CD4-positive, alpha-beta T cell treated with Interleukin-2 at 100 ng/mL for 4 hours (primary cell): ENCODE measurements at regions not wholly inside any gene's neighbourhood (a gene's known extent, or its start where the extent isn't known, plus 50 kb on each side); places are given as distances from the start of the nearest gene placed in this dataset.

Experiments used
- DNase-seq: peaks from one replicate; pipeline ENCODE4 v3.0.0-alpha.2; 2020; ENCODE audit warnings: low spot score

DNA sequence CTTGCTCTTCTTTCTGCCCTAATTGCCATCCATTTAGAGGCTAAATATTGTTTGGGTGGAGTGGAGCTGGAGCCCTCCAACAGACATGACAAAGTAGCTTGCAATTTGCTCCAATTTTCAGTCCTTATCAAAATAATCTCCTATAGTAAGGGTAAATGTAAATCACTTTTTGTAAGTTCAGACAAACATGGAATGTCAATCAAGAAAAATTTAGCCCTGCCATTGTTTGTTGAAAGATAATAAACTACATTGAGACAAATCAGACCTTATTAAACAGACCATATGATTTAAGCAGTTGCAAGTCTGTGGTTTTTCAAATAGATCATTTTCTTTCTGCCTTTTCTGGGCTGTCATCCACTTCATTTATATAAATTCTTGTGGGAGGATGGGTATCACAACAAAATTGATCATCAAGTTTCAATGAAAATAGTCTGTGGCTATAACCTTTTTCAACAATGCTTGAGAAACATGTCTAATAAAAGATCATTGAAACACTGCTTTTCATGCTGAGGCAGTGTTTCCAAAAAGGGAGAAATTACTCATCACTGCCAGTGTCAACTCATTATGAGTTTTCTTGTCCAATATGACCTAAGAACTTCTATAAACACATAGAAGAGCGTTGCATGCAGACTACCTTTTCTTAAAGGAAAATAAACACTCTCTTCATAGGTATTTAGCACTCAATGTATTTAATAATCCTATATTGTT is 1152.0 kb upstream of the B3GALT2 start:
- DNase-seq = no peak

DNA sequence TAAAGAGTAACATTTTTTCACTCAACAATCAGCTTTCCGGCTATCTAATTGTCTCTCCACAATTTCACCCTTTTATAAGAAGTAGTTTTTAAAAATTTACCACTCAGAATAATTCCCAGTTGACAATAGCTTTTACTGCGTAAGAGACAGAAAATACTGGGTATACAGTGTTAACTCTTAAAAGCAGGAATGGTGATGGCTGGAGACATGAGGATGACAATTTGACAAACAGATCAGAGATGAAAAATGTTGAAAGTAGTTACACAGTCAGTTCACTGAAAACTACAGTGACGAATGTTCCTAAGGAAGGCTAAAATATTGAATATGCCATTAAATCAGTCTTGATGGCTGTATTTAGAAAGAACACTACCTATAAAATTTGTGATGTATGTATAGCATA is 1146.8 kb upstream of the B3GALT2 start:
- no peak for DNase-seq

DNA sequence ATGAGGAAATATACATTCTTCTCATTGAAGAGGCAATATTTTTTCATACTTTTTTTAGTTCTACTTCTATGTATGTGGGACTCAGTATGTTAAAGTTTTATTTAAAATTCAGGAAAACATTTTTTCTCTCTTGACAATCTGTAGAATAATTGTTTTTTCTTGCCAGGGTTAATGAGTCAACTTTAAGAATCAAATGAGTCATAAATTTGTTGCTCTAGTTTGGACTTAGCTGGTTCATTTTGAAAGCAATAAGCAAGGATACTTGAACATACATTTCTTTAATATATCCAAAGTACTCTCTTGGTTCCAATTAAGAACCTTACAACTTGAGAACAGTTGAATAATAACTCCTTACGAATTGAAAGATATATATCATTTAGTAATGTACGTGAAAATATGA is 1145.3 kb upstream of the B3GALT2 start:
- no peak for DNase-seq

DNA sequence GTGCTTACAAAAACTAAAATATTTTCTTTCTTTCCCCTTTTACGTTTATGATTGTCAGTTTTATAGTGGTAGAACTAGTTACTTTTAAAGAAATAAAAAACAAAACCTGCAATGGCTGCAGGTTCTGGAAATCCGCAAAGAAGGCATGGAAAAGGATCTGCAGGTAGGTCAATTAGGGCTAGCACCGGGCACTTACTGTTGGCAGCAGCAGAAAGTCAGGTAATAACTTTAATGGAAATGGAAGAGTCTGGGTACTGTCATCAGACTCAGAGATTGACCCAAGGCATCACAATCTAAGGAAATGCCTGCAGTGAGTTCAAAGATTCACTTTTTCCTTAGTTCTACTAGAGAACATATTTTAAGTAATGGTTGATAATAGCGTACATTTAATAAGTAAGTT is 1136.3 kb upstream of the B3GALT2 start:
- no peak for DNase-seq

DNA sequence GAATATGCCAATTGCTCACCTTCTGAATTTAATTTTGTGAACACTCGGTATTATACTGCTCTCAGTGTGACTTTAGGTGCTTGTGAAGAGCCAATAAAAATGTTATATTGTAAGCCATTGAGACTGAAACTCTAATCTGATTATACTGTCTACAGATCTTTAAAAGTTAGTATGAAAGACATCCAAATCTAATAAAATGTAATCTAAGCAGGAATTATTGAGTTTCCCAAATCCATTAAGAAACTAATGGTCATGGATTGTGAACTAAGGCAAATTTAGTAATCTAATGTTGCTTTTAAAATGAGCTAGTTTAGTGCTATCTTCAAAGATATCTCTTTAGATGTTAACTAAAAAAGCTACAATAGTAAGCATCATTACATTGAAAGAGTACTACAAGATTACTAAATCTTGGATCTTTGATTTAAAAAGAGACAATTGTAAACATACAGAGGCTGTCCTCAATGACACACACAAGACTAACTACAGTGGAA is 1132.4 kb upstream of the B3GALT2 start:
- no peak for DNase-seq

DNA sequence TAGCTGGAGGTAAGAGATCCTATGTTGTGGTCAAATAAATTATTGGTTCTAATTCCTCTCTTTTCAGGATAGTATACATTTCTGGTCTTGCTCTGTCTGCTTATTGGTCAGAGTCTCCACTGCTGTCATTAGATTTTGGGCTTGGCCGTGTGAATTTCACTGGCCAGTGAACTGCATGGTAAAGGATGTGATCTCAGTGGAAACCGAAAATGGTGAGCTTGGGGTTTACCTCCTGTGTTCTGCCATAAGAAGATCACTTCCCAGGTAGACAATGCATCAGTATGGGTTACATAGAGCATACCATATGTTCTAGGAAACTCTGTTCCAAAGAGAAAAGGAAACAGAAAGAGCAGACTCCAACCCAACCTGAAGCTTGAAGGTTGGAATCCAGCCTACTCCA is 1123.3 kb upstream of the B3GALT2 start:
- no peak for DNase-seq

DNA sequence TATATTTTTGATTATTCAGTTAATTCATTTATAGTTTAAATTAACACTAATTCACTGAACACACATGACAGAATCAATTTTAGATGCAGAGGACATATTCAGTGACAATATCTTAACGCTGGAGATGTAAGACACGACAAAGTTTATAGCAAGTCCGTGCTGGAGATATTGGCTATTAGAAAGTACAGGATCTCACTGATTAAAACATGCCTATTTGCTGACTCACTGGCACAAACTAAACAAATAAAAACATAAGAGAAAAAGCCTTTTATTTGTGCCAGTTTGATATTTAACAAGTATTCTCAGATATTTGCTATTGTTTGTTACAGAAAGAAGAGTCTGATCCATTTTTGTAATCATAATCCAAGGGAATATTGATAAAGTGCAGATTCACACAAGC is 1122.9 kb upstream of the B3GALT2 start:
- no peak for DNase-seq

DNA sequence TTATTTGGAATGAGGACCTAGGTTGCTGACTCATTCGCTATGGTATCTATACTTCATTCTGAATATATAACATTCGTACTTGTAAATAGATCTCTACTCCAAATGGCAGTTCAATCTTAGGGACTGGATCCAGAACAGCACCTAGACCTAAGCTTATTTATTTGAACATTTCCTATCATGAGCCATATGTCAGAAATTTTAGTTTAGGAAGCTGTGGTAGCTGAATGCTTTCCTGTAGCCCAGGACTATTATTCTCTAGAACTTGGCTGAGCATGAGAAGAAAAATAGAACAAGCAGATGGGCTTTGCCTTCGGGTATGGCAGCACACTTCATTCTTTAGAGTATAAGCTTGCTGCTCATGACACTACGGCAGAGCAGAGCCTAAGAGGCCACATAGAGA is 1114.4 kb upstream of the B3GALT2 start:
- no peak for DNase-seq

DNA sequence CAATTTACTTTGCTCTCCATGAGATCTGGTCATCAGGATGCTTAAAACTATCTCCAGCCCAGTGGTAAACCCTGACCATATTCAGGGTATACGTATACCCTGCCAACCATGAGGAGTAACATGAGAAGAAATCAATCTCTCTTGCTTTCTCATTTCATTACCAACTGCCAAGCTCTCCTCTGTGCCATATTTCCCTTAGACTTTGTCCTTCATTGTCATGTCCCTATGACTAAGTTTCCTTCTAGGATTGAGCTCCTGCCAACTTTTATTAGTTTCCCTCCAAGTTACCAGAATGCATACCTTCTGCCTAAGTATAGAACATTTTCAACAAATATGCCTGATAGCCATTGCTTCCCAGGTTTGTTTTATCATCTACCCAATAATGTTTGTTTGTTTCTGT is 1113.9 kb upstream of the B3GALT2 start:
- DNase-seq = no peak

DNA sequence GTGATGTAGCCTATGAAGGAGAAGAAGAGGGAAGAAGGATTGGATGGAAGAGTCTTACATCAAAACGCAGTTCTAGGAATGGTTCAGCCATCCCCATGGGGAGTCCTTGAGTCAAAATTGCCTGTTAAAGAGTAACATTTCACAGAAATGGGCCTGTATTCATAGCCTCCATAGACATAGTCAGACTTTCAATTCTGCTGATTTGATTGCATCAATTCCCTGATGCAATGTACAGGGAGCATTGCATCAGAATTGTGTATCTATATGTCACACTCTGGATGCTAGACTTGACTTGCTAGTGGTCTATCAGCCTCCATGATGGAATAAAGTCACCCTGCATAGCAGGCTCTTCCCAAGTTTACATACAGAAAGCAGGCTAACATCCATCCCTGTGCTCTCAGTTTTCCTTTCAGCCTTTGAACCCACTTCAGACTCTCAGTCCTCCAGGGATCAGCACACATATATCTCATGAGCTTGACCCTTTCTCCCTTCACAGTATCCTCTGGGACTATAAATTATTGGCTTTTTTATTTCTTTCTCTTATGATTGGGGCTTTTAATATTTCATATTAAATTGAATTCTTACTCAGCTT is 1111.7 kb upstream of the B3GALT2 start:
- DNase-seq = no peak

DNA sequence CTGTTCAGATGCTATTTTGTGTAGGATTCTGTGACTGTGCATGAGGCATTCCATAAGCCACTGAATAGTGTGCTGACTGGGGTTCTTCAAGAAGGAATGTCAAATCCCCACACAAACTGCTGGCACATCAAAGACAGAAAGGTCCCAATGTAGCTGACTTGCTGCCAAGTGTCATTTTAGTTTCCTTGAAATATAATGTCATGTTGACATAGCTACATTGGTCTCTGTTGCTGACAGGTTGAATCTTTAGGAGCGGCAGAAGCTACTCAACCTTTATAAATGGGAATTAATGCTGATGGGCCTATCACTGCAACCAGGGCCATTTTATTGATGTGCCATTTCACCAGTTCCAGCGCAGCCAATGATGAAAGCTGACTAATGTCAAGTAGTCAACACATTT is 1110.7 kb upstream of the B3GALT2 start:
- DNase-seq = no peak

DNA sequence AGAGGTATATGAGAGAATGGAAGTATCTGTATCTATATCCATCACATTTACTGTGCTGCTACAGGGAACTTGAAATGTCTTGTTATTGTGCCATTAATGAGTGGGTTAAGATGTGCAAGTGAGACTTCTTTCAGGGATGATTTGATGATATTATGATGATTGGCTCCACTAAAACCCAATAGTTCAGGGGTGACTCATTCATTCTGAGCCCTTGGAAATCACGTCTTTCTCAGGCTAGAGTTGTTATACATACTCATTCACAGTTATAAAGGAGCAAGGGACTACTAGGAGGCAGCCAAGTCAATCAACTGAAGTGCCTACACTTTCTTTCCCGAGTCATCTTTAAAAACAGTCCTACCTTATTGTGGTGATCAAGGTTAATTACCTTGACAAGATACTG is 1109.8 kb upstream of the B3GALT2 start:
- DNase-seq = no peak

DNA sequence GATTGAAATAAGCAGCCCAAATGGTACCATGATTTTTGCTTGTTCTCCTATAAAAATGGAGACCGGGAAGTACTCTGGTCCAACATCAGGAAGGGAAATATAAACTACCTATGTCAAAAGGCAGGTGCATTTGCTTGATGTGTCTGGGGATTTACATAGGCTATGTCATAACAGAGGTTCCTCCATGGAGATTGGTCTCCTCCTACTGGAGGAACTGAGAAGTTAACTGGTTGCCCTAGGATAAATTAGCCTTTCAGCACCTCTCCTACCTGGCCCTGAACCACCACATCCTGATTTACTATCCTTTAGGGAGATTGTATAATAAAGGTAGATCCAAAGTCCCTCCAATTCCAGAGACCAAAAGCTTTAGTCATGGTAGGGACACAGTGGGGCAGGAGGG is 1109.3 kb upstream of the B3GALT2 start:
- peak; percentile 74 for DNase-seq

DNA sequence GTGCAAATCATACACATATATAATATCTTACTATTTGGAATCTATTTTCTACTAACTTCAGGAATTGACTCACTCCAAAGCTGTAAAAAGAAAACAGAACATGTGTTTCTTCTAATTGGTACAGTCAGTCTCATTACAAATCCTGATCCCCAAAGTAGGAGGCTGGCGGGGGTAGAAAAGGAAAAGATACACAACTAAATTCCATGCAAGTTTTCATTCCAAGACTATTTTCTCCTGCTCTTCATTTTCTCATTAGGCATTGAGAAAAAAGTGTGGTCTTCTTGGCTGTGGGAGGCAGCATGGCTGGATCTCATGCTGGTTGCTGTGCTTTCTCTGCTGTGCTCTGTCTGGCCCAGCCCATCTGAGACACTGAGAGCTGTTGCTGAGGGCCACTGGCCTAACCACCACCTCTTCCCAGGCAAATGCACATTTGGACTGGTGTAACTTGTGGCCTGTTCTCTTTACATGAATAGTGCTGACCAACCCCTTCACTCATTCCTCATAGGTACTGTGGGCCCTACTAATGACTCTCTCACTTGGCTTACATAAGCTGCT is 1107.5 kb upstream of the B3GALT2 start:
- no peak for DNase-seq

DNA sequence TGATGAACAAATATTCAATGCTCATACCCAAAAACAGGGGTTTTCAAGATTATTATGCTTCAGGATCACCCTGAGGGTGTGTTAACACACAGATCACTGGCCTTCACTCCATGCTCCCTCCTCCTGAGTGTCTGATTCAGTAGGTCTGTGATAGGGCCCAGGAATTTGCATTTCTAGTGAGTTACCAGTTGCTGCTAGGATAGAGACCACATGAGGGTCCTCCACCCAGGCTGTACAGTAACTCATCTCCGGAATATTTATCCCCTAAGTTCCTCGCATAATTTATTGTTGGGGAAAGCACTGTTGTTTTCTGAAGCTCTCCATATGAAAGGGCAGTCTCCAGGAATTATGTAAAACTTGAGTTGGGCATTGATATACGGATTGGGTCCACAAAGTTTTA is 1106.6 kb upstream of the B3GALT2 start:
- no peak for DNase-seq

DNA sequence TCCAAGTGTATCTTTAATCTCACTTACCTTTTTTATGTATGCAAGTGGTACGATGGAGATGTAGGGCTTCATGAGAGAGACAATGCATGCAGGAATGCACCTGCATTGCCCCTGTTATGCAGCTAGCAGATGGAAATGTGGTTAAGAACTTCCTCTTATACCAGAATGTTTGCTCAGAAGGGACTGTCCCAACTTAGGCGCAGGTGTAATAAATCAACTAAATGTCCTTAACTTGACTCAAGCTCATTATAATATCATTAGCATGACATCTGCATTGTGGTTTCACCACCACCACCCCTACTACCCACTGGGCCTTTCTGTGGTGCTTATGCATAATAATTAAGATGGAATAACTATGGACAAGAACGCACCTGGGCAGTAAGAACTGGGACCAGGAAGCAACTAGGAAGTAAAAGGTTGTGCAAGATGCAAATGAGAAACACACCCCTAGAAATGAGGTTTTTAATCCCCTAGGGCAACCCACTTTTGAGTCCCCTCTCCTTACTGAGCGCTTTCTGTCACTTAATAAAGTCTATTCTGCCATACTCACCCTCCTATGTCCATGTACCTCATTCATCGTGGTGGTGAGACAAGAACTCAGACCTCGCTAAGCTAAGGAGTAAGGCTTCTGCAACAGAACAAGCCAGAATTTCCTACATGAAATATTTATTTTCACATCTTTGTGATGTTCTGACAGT is 1103.3 kb upstream of the B3GALT2 start:
- DNase-seq = peak; percentile 53

DNA sequence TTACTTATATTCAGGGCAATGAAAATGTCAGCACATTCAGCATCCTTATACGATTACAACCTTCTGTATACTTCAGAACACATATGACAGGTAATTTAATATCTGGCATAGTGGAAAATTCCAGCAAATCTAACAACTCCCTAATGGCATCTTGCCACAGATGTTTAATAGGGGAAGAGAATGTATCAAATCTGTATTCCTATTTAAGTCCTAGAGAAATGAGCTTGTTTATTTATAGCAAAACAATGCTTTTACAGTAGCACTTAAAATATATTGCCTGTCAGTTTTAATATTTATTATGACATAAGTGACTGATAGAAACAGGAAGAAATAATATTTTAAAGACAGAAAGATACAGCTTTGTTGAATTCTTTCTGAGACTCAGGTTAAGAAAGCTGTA is 1101.8 kb upstream of the B3GALT2 start:
- DNase-seq = no peak

DNA sequence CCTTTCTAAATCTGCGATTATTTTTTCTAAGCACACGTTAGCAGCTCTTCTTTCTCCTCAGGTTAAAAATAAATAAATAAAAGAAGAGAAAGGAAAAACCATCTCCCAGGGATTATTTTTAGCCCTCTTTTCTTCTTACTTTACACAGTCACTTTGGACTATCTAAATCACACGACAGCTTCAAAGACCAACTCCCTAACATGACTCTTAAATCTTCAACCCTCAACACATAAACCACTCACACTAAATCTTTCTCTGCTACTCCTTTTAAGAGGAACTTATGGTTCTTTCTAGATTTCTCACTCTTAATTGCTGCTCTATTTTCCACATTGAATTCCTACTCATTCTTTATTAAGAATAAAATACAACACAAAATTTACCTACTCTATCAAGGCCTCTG is 1095.0 kb upstream of the B3GALT2 start:
- no peak for DNase-seq

DNA sequence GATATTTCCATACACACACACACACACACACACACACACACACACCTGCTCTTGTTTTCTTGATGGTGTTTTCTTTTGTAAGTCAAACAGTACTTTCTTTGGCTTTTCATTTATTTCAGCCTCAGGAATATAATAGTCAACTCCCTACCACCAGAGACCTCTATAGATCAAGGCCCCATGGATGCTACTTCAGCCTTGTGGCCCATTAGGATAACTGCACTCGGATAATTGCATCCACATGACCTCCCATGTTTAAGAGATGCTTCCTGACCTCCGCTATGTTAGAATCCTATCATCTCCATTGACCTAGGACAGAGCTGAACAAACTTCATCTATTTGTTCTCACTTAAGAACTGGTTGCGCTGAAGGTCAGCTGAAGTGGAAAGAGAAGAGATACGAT is 1094.0 kb upstream of the B3GALT2 start:
- no peak for DNase-seq

DNA sequence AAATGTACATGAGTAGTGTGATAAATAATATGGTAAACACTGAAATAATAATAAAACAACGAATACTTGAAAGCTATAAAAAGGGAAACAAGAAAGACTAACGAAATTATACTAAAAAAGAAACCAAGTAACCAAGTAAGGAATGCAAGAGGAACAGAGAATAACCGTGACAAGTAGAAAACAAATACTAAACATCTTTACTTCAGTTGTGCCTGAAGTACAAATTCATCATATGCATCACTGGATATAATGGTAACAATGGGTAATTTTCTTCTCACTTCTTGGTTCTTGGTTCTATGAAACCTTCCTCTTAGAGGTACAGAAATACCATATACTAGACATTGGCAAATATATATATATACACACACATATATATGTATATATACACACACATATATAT is 1093.6 kb upstream of the B3GALT2 start:
- DNase-seq = no peak

DNA sequence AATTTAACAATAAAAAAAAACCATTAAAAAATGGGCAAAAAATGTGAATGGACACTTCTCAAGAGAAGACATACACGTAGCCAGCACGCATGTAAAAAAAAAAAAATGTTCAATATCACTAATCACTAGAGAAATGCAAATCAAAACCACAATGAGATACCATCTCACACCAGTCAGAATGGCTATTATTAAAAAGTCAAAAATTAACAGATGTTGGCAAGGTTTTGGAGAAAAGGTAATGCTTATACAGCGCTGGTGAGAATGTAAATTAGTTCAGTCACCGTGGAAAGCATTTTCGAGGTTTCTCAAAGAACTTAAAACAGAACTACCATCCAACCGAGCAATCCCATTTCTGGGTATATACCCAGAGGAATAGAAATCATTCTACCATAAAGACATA is 1091.5 kb upstream of the B3GALT2 start:
- no peak for DNase-seq

DNA sequence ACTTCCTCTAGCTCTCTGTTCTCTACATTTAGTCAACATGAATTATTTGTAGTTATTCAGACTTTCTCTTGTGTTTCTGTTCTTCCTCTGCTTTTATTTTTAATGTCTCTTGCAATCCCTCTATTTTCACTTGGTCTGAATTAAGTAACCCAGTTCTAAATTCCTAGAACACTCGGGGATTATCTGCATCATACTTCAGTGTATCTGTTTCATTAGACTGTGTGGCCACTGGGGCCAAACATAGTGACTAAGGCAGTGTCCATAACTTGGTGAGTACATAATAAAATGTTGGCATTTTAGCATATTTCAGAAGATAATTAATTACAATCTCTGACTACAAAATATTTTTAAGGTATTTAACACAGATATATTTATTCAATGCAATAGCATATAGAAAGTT is 1087.2 kb upstream of the B3GALT2 start:
- DNase-seq = no peak

DNA sequence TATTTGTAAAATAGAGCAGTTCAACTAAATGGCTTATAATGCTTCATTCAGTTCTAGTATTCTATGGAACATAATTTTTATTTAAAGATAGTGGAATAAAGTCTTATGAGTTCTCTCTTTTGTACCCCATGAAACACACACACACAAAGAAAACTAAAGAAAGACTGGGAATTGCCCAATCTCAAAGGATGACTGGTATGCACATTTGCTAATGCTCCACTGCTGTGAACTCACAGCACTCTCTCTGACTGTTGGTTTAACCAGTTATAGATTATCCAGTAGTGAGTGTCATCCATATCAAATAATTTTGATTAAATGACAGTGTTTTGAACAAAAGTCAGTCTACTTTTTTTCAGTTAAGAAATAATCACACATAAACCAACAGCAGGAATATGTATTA is 1082.4 kb upstream of the B3GALT2 start:
- DNase-seq = no peak
